CD4-positive, alpha-beta T cell treated with Interleukin-17A for 4 hours (primary cell): ENCODE measurements at regions not wholly inside any gene's neighbourhood (a gene's known extent, or its start where the extent isn't known, plus 50 kb on each side); places are given as distances from the start of the nearest gene placed in this dataset.
A peak's percentile ranks its signal among the peaks of the same experiment; 100 is the strongest.

ENCODE experiments used
- DNase-seq: peaks from one replicate; pipeline ENCODE4 v3.0.0-alpha.2; 2020; ENCODE audit warnings: mixed read lengths

DNA sequence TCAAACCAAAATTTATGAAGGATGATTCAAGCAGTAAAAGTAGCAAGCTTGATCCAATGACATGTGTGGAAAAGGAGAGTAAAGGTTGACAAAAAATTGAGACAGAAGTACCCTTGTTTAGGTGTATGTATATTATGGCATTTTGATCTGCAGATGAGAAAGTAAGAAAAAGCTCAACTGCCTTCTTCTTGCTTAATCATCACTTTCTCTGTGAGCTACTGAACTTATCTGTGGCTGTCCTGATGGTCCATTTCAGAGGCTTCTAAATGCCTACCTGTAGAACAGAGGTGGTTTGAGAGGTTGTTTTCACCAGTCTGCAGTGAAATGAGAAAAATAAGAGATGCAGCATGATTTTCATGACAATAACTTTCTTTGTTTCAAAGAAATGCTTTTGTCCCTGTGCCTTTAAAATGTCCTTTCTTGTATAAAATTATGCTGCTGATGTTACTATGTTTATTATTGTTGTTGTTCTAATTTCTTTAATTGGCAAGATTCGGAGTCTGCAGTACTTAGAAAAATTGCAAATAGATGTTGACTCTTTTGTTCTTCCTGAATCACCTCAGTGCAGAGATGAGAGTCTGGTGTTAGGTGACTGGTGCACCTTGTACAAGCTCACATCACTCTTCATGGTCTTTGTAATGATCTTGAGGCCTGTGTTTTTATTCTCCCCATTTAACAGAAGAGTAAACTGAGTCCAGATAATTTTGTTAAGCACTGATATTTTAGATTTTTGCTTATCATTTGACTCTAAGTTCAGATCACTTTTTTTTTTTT is 821.9 kb downstream of the VRK1 start:
- DNase-seq, result peak; percentile 35

DNA sequence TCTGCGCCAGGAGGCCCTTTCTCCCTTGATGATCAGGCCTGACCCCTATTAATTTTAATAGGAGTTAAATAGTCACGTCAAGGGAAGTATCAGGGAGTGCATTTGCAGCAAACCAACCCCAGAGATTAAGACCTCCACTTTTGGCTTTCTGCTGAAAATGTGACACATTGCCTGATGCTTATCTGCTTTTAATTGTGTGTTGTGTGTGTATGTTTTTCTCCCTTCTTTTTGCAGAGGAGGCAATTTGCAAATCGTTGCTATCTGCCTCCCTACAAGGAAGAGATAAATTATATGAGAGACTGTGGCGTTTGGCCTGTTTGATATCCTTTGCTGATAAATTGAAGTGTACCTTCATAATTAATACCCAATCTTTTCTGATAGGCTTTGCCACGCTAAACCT is 822.9 kb downstream of the VRK1 start:
- peak; percentile 24 for DNase-seq

DNA sequence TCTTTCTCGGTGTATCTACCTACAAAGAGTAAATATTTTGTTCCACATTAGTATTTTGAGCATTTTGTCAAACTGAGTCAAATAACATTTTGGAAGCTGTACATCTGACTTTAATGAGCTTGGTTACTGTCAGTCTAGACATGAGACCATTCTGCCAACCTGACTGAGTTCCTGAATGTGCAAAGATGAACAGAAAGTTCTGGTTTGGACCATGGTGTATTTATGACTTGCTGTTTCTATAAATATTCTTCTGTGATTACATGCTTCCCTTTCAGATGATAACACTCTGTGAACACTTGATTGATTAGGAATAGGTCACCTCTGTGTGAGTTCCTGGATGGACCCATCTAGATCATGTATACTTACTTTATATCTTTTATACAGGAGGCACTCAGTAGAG is 827.8 kb downstream of the VRK1 start:
- no peak for DNase-seq

DNA sequence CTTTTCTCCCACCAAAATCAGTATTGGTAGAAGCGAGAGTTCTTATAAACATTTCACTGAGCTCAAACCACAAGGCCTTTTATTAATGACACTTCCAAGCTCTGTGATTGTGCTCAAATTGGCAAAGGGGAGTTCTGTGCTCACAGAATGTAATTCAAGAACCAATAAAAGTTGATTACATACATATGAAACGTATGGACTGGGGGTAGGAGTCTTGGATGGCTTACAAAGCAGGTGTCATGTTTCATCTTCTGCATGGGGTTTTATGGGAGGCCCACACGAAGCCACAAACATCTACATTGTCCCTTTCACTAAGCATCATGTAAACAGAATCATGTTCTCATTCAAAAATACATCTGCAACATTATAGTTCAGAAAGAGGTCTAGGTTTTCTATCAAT is 828.3 kb downstream of the VRK1 start:
- DNase-seq, result no peak

DNA sequence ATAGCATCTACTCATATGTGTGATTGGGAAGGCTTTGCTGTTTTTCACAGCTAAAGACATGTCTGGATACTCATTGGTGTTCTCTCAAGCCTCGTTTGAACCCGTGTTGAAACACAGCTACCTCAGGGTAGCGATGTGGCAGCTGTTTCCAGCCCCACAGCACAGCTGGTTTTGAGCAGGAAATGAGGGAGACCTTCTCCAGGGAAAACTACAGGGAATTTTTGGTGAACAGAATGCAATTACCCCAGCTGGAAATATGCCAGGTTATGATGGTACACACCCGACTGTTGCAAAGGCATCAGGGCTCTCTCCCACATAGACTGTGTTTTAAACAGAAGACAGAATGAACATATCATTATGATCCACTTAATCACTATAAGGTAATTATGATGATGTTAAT is 828.9 kb downstream of the VRK1 start:
- no peak for DNase-seq

DNA sequence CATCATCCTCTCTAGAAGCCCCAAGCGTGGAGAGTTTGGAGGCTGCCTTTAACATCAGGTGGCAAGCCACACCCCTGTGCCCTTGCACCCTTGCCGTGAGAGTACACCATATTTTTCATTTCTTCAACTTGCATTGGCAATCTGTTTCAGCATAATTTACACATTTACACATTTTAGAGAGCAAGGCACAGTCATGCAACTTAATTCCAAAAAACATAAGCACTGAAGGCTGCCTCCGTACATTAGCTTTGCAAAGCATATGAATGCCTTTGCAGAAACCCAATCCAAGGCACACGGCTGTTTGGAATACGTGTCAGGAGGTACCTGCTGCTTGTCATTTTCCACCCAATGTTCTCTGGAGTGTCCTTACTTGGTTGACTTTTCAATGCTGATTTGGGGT is 833.1 kb downstream of the VRK1 start:
- DNase-seq, result no peak

DNA sequence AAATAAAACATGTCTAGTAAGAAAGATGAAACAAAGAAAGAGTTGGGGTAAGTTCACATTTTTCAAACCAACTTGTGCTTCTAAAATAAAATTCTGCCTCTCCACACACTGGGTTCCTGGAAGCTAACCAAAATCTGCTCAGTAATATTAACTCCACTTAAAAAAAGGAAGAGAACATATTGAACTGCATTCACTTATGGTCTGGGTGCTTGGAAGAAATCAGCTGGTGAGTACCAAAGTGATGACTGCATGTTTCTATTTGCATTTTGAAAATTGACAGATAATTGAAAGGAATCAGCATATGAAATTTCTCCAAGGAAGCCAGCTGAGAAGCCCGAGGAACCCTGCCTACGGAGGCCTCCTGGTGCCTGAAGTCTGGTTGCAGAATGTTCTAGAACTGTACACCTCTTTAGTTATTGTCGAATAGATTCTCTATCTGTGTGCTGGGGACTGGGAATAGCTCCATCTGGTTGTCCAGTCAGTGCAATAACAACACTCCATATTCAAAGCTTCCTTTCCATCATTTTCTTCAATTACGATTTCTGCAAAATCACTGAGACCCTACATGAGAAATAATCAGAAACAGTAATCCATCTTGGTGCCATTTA is 836.1 kb downstream of the VRK1 start:
- no peak for DNase-seq

DNA sequence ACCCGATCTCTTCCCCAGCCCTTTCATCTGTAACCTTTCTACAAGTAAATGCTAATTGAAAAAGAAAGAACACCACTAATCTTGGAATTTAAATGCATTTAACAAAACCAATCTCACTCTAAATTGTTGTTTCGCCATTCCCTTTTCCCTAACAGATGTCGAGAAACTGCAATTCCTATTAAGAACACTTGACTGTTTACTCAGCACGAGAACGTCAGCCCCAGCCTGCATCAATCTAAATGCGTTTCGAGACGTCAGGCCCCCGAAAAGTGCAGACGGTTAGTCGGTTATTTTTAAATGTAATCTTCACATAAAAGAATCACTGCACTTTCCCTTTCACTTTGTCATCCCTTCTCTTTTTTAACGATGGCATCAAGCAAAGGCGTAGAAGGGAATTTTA is 837.6 kb downstream of the VRK1 start:
- peak; percentile 67 for DNase-seq

DNA sequence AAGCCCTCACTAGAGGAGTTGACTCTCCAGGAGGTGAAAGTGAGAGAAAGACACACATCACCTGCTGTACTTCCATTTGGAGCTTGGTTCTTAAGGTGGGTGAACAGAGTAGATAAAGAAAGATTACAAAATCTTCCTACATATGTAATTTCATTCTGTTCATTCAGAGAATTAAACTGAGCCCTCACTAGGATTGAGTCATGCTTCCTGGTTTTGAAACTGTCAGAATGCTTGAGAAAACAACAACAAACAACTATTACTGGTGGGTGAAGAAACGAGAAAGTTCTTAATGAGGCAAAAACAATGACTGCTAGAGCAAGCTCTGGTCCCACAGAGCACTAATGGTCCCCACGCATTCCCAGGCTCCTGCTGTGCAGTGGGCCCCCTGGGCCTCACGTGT is 841.7 kb downstream of the VRK1 start:
- DNase-seq, result no peak

DNA sequence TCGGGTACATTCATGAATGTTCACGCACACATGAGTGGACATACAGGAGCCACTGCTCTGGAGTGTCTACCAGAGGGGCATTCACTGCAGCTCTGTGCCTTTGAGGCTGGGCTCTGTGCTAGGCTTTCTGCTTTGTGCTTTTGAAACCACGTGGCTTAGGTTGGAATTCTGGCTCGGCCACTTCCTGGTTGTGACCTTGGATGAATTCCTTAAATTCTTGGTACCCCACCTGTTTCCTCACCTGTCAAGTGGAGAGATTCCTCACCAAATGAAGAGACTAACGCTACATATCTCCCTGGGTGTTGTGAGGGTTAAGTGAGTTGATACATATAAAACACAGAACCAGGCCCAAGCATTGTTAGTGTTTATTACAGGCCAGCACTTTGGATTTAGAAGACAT is 842.8 kb downstream of the VRK1 start:
- DNase-seq, result no peak

DNA sequence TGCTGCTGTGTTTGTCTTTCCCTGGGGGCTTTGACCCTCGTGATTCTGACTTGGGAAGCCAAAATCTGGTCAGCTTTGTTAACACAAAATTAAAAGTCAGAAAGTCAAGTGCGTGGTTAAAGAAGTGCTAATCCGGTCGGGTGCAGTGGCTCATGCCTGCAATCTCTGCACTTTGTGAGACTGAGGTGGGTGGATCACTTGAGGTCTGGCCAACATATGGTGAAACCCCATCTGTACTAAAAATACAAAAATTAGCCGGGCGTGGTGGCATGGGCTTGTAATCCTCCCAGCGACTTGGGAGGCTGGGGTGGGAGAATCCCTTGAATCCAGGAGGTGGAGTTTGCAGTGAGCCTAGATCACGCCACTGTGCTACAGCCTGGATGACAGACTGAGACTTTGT is 844.6 kb downstream of the VRK1 start:
- DNase-seq, result peak; percentile 34

DNA sequence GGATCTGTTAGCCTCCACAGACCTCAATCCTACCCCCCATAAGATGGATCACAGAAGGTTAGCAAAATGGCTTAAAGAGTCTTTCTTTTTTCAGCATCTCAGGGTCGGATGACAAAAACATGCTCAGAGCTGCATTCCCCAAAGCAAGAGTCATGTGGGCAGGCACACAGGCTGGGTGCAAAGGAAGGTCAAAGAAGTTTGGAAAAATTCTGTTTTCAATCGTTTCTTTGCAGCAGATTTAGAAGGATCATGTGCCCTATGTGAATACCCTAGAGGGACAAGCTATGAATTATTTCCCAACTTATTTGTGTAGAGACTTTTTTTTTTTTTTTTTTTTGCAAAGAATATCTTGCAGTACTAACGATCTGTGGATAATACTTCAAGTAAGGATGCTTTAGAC is 845.4 kb downstream of the VRK1 start:
- DNase-seq, result no peak

DNA sequence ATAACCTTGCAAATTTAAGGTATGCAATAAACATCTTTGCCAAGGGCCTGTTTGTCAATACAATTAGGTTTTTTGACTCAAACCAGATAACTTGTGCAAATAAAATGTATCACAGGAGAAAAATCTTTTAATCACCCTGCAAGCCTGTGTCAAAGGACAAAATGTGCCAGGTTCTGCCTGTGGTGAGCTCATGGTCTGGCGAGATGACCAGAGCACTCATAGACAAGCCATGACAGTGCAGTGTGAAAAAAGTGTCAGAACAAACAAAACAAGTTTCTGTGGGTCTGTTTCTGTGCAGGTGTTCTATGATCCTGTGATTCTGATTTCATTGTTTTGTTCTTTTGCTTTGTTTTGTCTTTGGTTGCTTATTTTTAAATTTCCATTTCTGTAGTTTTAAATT is 847.2 kb downstream of the VRK1 start:
- DNase-seq, result no peak

DNA sequence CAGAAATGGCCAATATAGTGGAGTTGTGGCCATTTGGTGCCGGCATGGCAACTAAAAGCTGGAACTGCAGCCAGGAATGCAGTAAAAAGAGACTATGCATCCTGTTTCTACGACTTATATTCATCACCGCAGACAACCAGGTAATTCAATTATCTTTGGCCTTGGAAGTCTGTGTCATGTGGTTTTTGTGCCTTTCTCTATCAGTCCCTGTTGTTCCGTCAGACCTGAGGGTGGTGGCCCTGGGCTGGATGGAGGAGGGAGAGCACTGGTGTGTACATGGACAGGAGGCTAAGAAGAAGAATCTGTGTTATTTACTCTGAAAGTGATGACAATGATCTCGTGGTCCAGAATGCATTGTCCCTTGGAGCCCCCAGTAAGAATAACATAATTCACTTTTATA is 852.6 kb downstream of the VRK1 start:
- DNase-seq, result no peak

DNA sequence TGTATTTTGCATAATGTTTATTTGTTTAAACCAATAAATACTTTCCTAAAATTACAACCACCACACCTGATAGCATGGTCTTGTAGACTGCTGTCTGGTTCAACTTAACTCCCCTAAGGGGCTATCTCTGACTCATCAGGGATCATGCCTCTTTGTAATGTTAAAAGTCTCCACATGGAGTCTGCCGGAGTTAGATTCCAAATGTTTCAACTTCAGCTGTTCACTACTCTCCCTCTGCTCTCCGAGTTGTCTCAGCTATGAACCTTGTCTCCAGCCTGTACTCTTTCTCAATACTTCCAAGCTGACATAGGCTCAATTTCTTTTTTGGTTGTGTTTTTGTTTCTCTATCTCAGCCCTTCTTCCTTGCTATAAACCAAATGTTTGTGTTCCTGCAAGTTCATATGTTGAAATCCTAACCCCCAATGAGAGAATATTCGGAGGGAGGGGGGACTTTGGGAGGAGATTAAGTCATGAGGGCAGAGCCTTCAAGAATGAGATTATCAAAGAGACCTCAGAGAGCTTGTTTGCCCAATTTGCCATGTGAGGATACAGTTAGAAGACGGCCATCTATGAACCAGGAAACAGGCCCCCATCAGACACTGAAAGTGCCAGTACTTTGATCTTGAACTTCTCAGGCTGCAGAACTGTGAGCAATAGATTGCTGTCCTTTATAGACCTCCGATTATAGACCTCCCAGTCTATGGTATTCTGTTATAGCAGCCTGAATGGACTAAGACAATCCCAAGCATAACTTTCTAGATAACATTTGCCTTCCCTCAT is 858.2 kb downstream of the VRK1 start:
- DNase-seq, result no peak

DNA sequence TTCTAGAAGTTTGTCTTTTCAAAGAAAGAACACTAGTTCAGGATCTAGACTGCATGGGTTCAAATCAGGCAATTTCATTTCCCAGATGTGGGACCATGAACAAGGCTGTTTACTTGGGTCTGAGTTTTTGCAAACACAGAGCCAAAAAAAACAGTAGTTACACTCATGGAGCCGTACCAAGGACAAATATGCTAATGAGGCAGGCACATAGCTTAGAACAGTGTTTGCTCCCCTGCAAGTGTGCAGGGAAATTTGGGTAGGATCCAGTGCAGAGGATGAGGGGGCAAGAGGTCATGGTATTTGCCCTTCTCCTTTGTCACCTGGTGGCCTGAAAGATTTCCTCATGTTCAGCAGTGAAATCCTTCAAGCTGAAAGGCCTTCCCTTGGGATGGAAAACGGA is 860.4 kb downstream of the VRK1 start:
- DNase-seq, result no peak

DNA sequence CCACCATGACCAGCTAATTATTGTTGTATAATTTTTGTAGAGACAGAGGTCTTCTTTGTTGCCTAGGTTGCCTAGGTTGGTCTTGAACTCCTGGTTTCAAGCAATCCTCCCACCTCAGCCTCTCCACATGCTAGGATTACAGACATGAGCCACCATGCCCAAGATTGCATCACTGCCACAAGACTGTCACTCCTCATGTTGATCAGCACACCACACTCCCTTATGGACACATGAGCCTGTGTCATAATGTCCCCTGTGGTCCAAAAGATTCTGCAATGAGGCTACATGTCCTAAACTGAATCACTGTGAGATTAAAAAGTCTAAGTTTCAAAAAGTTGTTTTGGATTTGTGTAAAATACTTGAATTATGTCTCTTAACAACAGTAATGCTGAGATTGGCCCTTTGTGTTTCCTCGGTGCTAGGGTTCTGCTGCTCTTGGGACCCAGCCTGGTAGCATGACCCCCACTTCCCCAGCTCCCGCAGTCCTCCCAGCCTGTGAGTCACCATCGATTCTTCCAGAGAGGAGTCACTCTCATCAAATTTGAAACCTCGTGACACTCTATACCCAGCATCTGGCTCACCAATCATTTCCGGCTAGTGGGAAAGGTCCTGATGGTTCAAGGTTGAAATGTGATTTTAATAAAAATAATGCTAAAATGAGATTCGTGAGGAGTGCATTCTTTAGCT is 890.9 kb downstream of the VRK1 start:
- DNase-seq, result no peak

DNA sequence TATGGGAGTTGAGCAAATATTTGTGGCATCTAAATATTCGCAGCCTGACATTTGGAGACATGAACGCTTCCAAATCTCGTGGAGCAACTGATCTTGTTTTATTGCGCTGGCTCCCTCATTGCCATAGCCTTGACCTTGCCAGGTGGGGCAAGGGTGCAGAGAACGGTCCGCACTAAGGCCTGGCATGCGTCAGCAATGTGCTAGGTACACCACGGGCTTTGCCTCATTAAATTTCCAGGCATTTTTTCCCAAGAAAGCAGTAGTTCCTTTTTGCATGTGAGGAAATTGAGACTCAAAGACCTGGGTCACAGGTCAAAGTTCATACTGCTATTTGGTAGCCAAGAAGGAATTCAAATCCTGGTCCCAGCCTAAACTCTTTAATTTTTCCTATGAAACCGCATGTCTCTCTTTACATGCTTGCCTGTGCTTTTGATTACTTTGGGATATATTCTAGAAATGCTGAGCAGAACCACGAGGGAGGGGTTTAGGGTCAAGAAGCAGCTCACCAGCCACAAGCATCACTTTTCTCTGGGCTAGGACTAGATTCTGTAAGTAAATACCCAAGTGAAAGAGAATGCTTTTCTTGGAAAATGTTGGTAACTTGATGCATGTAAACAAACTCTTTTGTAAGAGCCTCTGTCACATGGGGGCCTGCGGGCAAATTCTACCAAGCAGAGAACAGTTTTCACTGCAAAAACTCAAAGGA is 891.6 kb downstream of the VRK1 start:
- no peak for DNase-seq

DNA sequence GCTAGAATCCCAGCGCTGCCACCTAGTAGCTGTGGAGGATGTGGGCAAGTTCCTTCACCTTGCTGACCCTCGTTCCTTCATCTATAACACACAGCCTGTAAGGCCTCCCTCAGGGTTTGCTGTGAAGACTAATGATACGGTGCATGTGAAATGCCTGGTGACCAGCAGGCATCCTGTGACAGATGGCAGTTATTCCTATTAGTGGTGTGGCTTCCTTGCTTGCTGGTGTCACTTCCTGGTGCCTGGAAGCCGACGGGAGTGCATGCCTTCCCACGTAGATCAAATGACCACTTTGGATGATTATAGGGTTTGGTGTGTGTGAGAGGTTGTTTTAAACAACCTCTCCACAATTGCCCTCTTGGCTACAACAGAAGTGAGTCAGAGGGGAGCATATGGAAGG is 894.9 kb downstream of the VRK1 start:
- no peak for DNase-seq

DNA sequence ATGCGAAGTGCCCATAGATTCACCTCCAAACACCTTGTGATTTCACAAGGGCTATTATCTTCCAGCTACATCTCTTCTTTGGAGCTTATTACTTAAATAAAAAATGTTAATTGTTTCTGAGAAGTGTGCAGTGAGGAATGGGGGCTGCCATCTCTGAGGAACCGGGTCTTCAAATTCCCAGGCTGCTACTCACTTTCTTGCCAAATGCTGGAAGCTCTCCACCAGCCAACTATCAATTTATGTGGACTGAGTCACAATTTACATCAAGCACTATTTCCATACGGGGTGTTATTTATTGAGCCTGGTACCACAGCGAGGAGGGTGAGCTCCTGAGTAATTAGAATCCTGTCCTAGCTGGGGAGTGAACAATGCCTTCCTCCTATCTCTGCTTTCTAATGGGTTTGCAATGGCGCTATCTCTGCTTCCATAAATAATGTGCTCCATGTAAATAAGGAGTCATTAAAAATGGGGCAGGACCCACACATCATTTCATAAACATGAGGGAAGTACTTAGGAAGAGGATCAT is 898.3 kb downstream of the VRK1 start:
- DNase-seq, result no peak

DNA sequence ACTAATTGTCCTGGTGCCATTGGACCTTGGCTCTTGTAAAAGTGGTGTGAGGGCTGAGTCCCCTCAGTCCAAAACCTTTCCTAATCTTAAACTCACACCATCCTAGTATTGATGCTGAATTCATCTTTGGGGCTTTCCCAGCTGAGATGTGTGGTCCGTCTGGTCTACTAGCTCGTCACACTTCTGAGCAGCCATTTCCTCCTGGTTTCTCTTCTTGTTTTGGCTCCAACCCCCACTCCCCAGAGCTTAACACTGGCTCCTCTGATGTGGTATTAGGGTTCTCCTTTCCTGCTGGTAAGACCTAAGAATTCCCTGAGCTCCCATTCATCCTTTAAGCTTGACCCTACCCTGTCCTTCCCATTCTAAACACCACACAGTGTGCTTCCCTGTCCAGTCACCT is 900.6 kb downstream of the VRK1 start:
- peak; percentile 40 for DNase-seq

DNA sequence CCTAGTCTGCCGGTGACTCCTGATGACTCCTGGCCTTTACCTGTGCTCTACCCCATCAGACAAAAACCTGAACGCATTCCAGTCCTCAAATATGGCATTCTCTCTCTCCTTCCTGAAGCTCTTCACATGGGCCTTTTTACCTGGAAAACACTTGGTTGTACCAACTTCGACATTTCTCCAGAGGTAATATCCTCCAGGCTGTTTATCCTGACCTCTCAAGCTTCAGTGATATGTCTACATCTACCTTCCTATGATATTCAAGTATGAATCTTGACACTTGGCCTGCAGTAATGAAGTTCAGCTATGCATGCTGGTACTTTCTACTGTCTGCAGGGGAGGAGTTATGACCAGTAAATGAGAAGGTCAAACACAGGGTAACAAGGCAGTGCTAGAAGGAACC is 901.8 kb downstream of the VRK1 start:
- DNase-seq, result no peak
